NB4 (cell line): ENCODE measurements at regions not wholly inside any gene's neighbourhood (a gene's known extent, or its start where the extent isn't known, plus 50 kb on each side); places are given as distances from the start of the nearest gene placed in this dataset.

Experiments used
- CTCF ChIP-seq: IDR thresholded peaks from one replicate; pipeline ENCODE4 v1.5.1; 2012; ENCODE audit warnings: low read depth, low read length
- MAX ChIP-seq: IDR thresholded peaks from 2 replicates; pipeline ENCODE4 v1.6.1; 2011; ENCODE audit warnings: low read depth, low read length
- MYC ChIP-seq: IDR thresholded peaks from 2 replicates; pipeline ENCODE4 v1.6.1; 2011; ENCODE audit warnings: low read depth, low read length
- POLR2A ChIP-seq: IDR thresholded peaks from 2 replicates; pipeline ENCODE4 v1.6.1; 2011; ENCODE audit warnings: mild to moderate bottlenecking; ENCODE audit not compliant: insufficient read length; ENCODE audit errors: extremely low read depth

- TF ChIP-seq CTCF (no peak), MAX (no peak), POLR2A (no peak), MYC (no peak)
Measured at GRCh38 chr3:162538906-162539305, 1042.3 kb downstream of the OTOL1 start.
